ENCODE measurements at regions not wholly inside any gene's neighbourhood (a gene's known extent, or its start where the extent isn't known, plus 50 kb on each side); places are given as distances from the start of the nearest gene placed in this dataset.

DNA sequence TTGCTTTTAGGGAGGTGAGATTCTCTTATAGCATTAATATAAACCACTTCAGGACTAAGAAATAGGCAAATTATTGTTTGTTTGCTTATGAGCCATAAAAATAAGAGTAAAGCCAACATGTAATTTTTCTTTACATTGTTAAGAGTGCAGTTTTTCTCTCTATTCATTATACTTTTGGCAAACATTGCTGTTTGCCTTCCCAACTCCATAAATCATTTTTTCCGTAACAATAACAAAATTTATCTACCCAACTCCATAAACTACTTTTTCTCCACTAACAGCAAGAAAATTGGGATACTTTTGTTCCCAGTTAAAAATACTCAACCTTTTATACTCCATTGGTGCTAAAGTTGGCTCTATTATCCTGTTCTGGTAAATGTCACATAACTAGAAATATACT is 229.7 kb upstream of the GPRIN3 start:
- TF ChIP-seq POLR2A (IDR thresholded peaks at IDR 0.05), result no peak
- TF ChIP-seq, protein P1, sequence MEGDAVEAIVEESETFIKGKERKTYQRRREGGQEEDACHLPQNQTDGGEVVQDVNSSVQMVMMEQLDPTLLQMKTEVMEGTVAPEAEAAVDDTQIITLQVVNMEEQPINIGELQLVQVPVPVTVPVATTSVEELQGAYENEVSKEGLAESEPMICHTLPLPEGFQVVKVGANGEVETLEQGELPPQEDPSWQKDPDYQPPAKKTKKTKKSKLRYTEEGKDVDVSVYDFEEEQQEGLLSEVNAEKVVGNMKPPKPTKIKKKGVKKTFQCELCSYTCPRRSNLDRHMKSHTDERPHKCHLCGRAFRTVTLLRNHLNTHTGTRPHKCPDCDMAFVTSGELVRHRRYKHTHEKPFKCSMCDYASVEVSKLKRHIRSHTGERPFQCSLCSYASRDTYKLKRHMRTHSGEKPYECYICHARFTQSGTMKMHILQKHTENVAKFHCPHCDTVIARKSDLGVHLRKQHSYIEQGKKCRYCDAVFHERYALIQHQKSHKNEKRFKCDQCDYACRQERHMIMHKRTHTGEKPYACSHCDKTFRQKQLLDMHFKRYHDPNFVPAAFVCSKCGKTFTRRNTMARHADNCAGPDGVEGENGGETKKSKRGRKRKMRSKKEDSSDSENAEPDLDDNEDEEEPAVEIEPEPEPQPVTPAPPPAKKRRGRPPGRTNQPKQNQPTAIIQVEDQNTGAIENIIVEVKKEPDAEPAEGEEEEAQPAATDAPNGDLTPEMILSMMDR (IDR thresholded peaks at IDR 0.05), result no peak
- TF ChIP-seq EP300 (IDR thresholded peaks at IDR 0.05; ENCODE audit: low read depth), result no peak

Data from transverse colon (tissue), 3 donors.